Liver (tissue), 8 donors: ENCODE measurements at regions not wholly inside any gene's neighbourhood (a gene's known extent, or its start where the extent isn't known, plus 50 kb on each side); places are given as distances from the start of the nearest gene placed in this dataset.

ENCODE experiments used
- DNase-seq: peaks from one replicate; pipeline ENCODE4 v3.0.0-alpha.2; 2017; ENCODE audit warnings: low spot score
- H3K27ac ChIP-seq, 2 donors: one replicate each; pipeline ENCODE4 v1.7.0; 2013; ENCODE audit warnings: inconsistent platforms in 2 of 2, low read length in 2 of 2, control low read depth in 1 of 2, low read depth in 1 of 2, mild to moderate bottlenecking in 1 of 2
- H3K27me3 ChIP-seq, 4 donors: one replicate each; pipeline versions ENCODE4 v1.6.1 to v1.7.0; 2013; ENCODE audit warnings: low read length in 3 of 4, inconsistent platforms in 1 of 4, mild to moderate bottlenecking in 1 of 4, moderate library complexity in 1 of 4; ENCODE audit not compliant: control insufficient read depth in 4 of 4, insufficient read depth in 4 of 4
- H3K36me3 ChIP-seq, 4 donors: one replicate each; pipeline versions ENCODE4 v1.6.1 to v1.7.0; 2013; ENCODE audit warnings: low read length in 3 of 4, mild to moderate bottlenecking in 3 of 4, low read depth in 1 of 4, moderate library complexity in 1 of 4; ENCODE audit not compliant: control insufficient read depth in 4 of 4, insufficient read depth in 3 of 4
- H3K4me1 ChIP-seq, 4 donors: one replicate each; pipeline versions ENCODE4 v1.6.1 to v1.7.0; 2013; ENCODE audit warnings: low read length in 3 of 4, mild to moderate bottlenecking in 3 of 4, moderate library complexity in 1 of 4; ENCODE audit not compliant: control insufficient read depth in 4 of 4, insufficient read depth in 4 of 4
- H3K4me3 ChIP-seq, 3 donors: one replicate each; pipeline versions ENCODE4 v1.6.1 to v1.7.0; 2013; ENCODE audit warnings: low read length in 3 of 3, control low read depth in 1 of 3, low read depth in 1 of 3, mild to moderate bottlenecking in 1 of 3
- H3K9ac ChIP-seq, 2 donors: one replicate each; pipeline ENCODE4 v1.7.0; 2013; ENCODE audit warnings: low read length in 2 of 2, mild to moderate bottlenecking in 2 of 2, moderate library complexity in 2 of 2, control low read depth in 1 of 2, low read depth in 1 of 2
- H3K9me3 ChIP-seq, 4 donors: one replicate each; pipeline versions ENCODE4 v1.6.1 to v1.7.0; 2013; ENCODE audit warnings: low read length in 3 of 4; ENCODE audit not compliant: control insufficient read depth in 4 of 4
- ATF3 ChIP-seq: IDR thresholded peaks from 2 replicates; pipeline ENCODE4 v1.6.1; 2016; ENCODE audit warnings: antibody characterized with exemption
- CTCF ChIP-seq: fragments of 150-350 bp; IDR thresholded peaks from 2 replicates; pipeline ENCODE4 v1.5.1; 2017; ENCODE audit warnings: improper control_type of control experiment, low read depth, low read length; ENCODE audit not compliant: missing input control
- EGR1 ChIP-seq, 2 donors: IDR thresholded peaks; 2 replicates each; pipeline ENCODE4 v1.6.1; 2016 to 2018; ENCODE audit warnings: antibody characterized with exemption in 2 of 2, low read depth in 2 of 2
- FOXA1 ChIP-seq: IDR thresholded peaks from 2 replicates; pipeline ENCODE4 v1.6.1; 2016; ENCODE audit warnings: antibody characterized with exemption
- FOXA2 ChIP-seq: IDR thresholded peaks from 2 replicates; pipeline ENCODE4 v1.6.1; 2016; ENCODE audit warnings: antibody characterized with exemption
- GABPA ChIP-seq, 2 donors: IDR thresholded peaks in 1 of 2; conservative IDR thresholded peaks in 1 of 2; 2 replicates each; pipeline ENCODE4 v1.6.1; 2016; ENCODE audit warnings: antibody characterized with exemption in 2 of 2, mild to moderate bottlenecking in 1 of 2, moderate library complexity in 1 of 2
- HNF4A ChIP-seq, 2 donors: conservative IDR thresholded peaks; 2 replicates each; pipeline ENCODE4 v1.6.1; 2016; ENCODE audit warnings: antibody characterized with exemption in 2 of 2, mild to moderate bottlenecking in 2 of 2
- HNF4G ChIP-seq: IDR thresholded peaks from 2 replicates; pipeline ENCODE4 v1.6.1; 2016; ENCODE audit warnings: antibody characterized with exemption
- JUND ChIP-seq, 2 donors: IDR thresholded peaks; 2 replicates each; pipeline ENCODE4 v1.6.1; 2016; ENCODE audit warnings: antibody characterized with exemption in 2 of 2
- MAX ChIP-seq: IDR thresholded peaks from 2 replicates; pipeline ENCODE4 v1.6.1; 2016; ENCODE audit warnings: antibody characterized with exemption
- NR2F2 ChIP-seq: IDR thresholded peaks from 2 replicates; pipeline ENCODE4 v1.6.1; 2016; ENCODE audit warnings: antibody characterized with exemption
- RAD21 ChIP-seq, 2 donors: IDR thresholded peaks; 2 replicates each; pipeline ENCODE4 v1.6.1; 2016; ENCODE audit warnings: antibody characterized with exemption in 2 of 2, mild to moderate bottlenecking in 2 of 2
- RXRA ChIP-seq, 2 donors: IDR thresholded peaks; 2 replicates each; pipeline ENCODE4 v1.6.1; 2017 to 2018; ENCODE audit warnings: antibody characterized with exemption in 2 of 2, mild to moderate bottlenecking in 1 of 2
- SP1 ChIP-seq: IDR thresholded peaks from 2 replicates; pipeline ENCODE4 v1.6.1; 2018; ENCODE audit warnings: antibody characterized with exemption, mild to moderate bottlenecking
- TAF1 ChIP-seq: conservative IDR thresholded peaks from 2 replicates; pipeline ENCODE4 v1.6.1; 2016; ENCODE audit warnings: antibody characterized with exemption, mild to moderate bottlenecking
- YY1 ChIP-seq: IDR thresholded peaks from 2 replicates; pipeline ENCODE4 v1.6.1; 2016; ENCODE audit warnings: antibody characterized with exemption, mild to moderate bottlenecking
- ZBTB33 ChIP-seq: IDR thresholded peaks from 2 replicates; pipeline ENCODE4 v1.6.1; 2016; ENCODE audit warnings: antibody characterized with exemption
- WGBS: extraction: QIAGEN DNeasy Blood & Tissue Kit; methylation state at CpG from one replicate; pipeline ENCODE4 v1.1.7; 2013; 5-methylcytosine and 5-hydroxymethylcytosine counted together
- TF ChIP-seq, protein P1 (sequence below): IDR thresholded peaks from 2 replicates; pipeline ENCODE4 v1.6.1; 2016; ENCODE audit warnings: antibody characterized with exemption, mild to moderate bottlenecking
- donor health status: healthy.
- donor health status: healthy.
- donor health status: healthy.
- donor health status: healthy.
- donor health status: healthy.

GRCh38 chr15:25226360-25226759, 212.5 kb downstream of the UBE3A start:
- Histone ChIP-seq H3K4me3 (no peak overlapping the region), H3K27me3 (no peaks in the 10 kb centered on the region), H3K4me1 (no peaks in the 10 kb centered on the region), H3K27ac (no peak overlapping the region), H3K9ac (no peak overlapping the region), H3K36me3 (no peaks in the 10 kb centered on the region), H3K9me3 (peaks cover 0 to 3% (median 0%) of the 10 kb centered on the region in 4 donors)
- no peak for TF ChIP-seq EGR1 (IDR thresholded peaks at IDR 0.05; ENCODE audit: low read depth in 2 of 2)
- no peak for TF ChIP-seq GABPA (IDR thresholded peaks at IDR 0.05 in 1 of 2, conservative IDR thresholded peaks at IDR 0.05 in 1 of 2)
- no peak for TF ChIP-seq SP1
- TF ChIP-seq HNF4G = no peak
- no peak for TF ChIP-seq FOXA1
- TF ChIP-seq NR2F2 = no peak
- TF ChIP-seq RAD21 (IDR thresholded peaks at IDR 0.05) = no peak
- TF ChIP-seq TAF1 = no peak
- TF ChIP-seq FOXA2 = no peak
- no peak for TF ChIP-seq ATF3
- no peak for TF ChIP-seq JUND (IDR thresholded peaks at IDR 0.05)
- TF ChIP-seq MAX = no peak
- TF ChIP-seq ZBTB33 = no peak
- no peak for TF ChIP-seq YY1
- TF ChIP-seq, protein P1, sequence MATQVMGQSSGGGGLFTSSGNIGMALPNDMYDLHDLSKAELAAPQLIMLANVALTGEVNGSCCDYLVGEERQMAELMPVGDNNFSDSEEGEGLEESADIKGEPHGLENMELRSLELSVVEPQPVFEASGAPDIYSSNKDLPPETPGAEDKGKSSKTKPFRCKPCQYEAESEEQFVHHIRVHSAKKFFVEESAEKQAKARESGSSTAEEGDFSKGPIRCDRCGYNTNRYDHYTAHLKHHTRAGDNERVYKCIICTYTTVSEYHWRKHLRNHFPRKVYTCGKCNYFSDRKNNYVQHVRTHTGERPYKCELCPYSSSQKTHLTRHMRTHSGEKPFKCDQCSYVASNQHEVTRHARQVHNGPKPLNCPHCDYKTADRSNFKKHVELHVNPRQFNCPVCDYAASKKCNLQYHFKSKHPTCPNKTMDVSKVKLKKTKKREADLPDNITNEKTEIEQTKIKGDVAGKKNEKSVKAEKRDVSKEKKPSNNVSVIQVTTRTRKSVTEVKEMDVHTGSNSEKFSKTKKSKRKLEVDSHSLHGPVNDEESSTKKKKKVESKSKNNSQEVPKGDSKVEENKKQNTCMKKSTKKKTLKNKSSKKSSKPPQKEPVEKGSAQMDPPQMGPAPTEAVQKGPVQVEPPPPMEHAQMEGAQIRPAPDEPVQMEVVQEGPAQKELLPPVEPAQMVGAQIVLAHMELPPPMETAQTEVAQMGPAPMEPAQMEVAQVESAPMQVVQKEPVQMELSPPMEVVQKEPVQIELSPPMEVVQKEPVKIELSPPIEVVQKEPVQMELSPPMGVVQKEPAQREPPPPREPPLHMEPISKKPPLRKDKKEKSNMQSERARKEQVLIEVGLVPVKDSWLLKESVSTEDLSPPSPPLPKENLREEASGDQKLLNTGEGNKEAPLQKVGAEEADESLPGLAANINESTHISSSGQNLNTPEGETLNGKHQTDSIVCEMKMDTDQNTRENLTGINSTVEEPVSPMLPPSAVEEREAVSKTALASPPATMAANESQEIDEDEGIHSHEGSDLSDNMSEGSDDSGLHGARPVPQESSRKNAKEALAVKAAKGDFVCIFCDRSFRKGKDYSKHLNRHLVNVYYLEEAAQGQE = no peak
- TF ChIP-seq HNF4A (conservative IDR thresholded peaks at IDR 0.05) = no peak
- TF ChIP-seq RXRA (IDR thresholded peaks at IDR 0.05) = no peak
- TF ChIP-seq CTCF = no peak
- 79% methylated on average over 6 of the region's 6 CpGs for WGBS
- no peak for DNase-seq
